GM12873 (cell line): ENCODE measurements at regions not wholly inside any gene's neighbourhood (a gene's known extent, or its start where the extent isn't known, plus 50 kb on each side); places are given as distances from the start of the nearest gene placed in this dataset.

Experiments
- CTCF ChIP-seq: IDR thresholded peaks from 2 replicates; pipeline ENCODE4 v1.5.1; 2012; ENCODE audit warnings: low read depth, mild to moderate bottlenecking, moderate library complexity, low read length, control low read depth; ENCODE audit not compliant: insufficient read depth; ENCODE audit errors: missing control alignments

- no peak for TF ChIP-seq CTCF
Measured at GRCh38 chr2:84152462-84152861, 306.6 kb downstream of the SUCLG1 start.

- TF ChIP-seq CTCF, result no peak
Measured at GRCh38 chr2:84144345-84144744, 314.7 kb downstream of the SUCLG1 start.

GRCh38 chr2:84137034-84137433, 322.0 kb downstream of the SUCLG1 start:
- TF ChIP-seq CTCF, result no peak

- TF ChIP-seq CTCF, result no peak
Measured at GRCh38 chr2:84132370-84132769, 326.7 kb downstream of the SUCLG1 start.

GRCh38 chr2:84131278-84131830, 327.7 kb downstream of the SUCLG1 start:
- no peak for TF ChIP-seq CTCF

GRCh38 chr2:84129018-84129417, 330.1 kb downstream of the SUCLG1 start:
- TF ChIP-seq CTCF, result no peak

- no peak for TF ChIP-seq CTCF
Measured at GRCh38 chr2:84126530-84126929, 332.6 kb downstream of the SUCLG1 start.
